Spleen (tissue), 7 donors: ENCODE measurements at regions not wholly inside any gene's neighbourhood (a gene's known extent, or its start where the extent isn't known, plus 50 kb on each side); places are given as distances from the start of the nearest gene placed in this dataset.

Source experiments
- POLR2A ChIP-seq, 3 donors: fragments of 450-650 bp; IDR thresholded peaks; one replicate each; pipeline ENCODE4 v1.5.1; 2017; ENCODE audit warnings: antibody characterized with exemption in 3 of 3, mild to moderate bottlenecking in 1 of 3
- POLR2AphosphoS5 ChIP-seq, 3 donors: sonication (generic); formaldehyde crosslinking; IDR thresholded peaks; one replicate each; pipeline ENCODE4 v1.5.1; 2017; ENCODE audit warnings: antibody characterized with exemption in 3 of 3
- TF ChIP-seq, protein P1 (sequence below), 11 experiments: fragments of 200-600 bp in 7 of 11; fragments of 450-650 bp in 4 of 11; sonication (generic) in 4 of 11; IDR thresholded peaks in 8 of 11; conservative IDR thresholded peaks in 3 of 11; 1 replicate in 7 of 11; 2 replicates in 4 of 11; pipeline versions ENCODE4 v1.4.0 to v1.8.0; 2016 to 2021; ENCODE audit warnings: antibody characterized with exemption in 11 of 11, inconsistent platforms in 4 of 11, mild to moderate bottlenecking in 1 of 11
- donor health status: DM: no; HTN: no; CAD: no; lungs with moderate emphysema.
- donor health status: DM: no; HTN: no; CAD: no.
- donor health status: DM: no; HTN: no; CAD: no.

DNA sequence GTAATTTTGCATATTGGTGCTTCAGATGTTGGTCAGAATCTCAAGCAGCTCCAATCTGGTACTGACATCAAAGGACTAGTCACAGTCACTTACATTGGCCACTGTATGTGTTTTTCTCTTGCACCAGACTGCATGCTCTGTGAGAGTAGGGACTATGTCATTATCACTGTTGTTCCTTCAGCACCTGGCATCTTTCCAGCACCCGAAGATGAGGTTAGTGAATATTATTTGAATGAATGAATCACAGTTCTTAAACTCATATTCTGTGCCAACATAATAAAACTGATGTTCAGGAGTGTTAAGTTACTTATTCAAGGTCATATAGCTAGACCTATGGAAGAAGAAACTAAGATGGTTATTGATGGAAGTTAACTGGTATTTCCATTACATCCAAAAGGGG lies 204.5 kb upstream of the TBX3 start:
- TF ChIP-seq POLR2AphosphoS5 (IDR thresholded peaks at IDR 0.05), result no peak
- TF ChIP-seq, protein P1, sequence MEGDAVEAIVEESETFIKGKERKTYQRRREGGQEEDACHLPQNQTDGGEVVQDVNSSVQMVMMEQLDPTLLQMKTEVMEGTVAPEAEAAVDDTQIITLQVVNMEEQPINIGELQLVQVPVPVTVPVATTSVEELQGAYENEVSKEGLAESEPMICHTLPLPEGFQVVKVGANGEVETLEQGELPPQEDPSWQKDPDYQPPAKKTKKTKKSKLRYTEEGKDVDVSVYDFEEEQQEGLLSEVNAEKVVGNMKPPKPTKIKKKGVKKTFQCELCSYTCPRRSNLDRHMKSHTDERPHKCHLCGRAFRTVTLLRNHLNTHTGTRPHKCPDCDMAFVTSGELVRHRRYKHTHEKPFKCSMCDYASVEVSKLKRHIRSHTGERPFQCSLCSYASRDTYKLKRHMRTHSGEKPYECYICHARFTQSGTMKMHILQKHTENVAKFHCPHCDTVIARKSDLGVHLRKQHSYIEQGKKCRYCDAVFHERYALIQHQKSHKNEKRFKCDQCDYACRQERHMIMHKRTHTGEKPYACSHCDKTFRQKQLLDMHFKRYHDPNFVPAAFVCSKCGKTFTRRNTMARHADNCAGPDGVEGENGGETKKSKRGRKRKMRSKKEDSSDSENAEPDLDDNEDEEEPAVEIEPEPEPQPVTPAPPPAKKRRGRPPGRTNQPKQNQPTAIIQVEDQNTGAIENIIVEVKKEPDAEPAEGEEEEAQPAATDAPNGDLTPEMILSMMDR (IDR thresholded peaks at IDR 0.05 in 8 of 11, conservative IDR thresholded peaks at IDR 0.05 in 3 of 11), result no peak
- TF ChIP-seq POLR2A (IDR thresholded peaks at IDR 0.05), result no peak
